Activated effector memory CD4-positive, alpha-beta T cell treated with anti-CD3 and anti-CD28 coated beads, Interleukin-2, amount 50 U/mL, for 16 hours (primary cell): ENCODE measurements at regions not wholly inside any gene's neighbourhood (a gene's known extent, or its start where the extent isn't known, plus 50 kb on each side); places are given as distances from the start of the nearest gene placed in this dataset.

ENCODE experiments used
- DNase-seq: peaks from one replicate; pipeline ENCODE4 v3.0.0-alpha.2; 2020

DNA sequence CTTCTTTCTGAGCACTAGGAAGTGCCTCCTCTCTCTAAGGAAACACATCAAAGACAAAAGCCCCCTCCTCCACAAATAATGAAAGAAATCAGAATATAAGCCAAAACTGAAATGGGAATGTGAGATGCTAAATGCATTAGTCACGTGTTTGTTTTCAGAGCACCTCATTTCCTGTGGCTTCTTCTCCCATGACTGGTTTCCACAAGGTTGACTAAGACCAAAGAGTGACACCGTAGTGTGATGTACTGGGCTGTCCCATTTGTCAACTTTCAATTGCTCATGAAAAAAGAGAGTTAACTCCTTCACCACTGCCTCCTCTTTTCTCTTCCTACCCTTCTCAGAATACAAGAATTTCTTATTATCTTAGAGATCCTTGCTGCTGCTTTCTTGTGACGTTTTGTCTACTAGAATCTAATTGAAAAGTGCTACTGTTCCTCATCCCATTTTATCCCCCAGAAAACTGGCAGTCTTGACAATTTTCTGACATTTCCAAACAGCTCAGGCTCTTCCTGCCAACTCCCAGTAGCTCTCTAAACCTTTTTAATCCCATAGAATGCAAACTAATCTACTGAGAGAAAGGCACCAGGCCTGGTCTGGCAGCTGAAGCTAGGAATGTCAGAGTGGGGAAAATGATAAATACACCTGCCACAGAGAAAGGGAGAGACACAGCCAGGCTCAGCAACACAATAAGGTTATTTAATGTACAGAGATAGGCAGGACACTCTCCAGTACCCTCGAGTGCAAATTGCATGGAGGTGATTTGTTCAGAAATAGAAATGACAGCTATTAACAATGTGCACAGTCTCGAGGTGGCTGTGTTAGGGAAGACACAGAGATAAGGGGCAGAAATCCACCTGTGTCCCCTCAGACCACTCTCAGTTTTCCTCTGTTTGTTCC, 671.7 kb upstream of the NRSN1 start:
- DNase-seq = no peak

DNA sequence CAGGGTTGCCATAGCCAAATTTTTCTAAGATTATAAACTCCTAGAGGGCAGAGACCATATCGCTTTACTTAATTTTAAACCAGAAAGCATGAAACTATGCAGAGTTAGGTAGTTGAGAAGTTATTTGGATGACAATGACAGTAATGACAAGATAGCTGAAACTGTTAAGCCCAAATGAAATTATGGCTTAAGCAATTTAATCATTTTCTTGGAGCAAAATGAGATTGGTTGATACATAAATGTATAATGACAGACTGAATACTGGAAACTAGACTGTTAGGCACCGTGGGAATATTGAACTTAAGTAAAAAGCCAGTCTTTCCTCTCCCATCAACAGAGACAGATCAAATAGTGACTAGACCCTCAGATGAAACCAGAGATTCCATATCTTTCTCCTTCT, 670.3 kb upstream of the NRSN1 start:
- no peak for DNase-seq

DNA sequence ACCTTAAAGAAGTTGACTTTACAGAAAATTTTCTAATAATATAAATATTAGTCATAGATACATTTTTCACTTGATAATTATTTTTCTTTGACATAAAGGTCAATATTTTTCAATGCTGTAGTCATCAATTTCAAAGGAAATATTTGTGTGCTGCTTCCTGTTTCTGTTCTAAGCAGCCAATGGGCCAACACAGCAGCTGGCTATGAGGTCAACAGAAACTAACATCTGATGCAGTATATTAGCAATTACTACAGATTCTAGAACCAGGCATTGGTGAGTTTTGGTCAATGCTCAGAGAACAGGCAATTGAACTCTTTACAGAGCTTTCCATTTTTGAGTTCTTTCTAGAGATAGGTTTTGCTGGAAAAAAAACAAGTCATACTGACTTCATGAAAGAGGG, 669.6 kb upstream of the NRSN1 start:
- no peak for DNase-seq

DNA sequence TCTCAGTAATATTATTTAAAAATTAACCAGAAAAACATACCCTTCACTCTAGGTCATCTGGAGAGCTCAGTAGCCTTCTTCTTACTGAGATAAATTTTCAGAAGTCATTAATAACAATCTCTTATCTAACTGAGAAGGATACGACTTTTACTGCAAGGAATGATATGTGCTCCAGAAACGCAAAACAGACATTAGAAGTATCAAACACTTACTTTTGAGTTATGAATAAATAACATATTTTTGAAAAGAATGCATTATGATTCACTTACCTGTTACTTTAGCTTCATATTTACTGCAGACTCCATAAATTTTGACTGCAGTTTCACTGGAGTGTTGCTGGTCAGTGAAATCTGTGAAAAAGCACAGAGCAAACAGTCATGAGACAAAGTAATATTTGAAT, 668.7 kb upstream of the NRSN1 start:
- DNase-seq = no peak

DNA sequence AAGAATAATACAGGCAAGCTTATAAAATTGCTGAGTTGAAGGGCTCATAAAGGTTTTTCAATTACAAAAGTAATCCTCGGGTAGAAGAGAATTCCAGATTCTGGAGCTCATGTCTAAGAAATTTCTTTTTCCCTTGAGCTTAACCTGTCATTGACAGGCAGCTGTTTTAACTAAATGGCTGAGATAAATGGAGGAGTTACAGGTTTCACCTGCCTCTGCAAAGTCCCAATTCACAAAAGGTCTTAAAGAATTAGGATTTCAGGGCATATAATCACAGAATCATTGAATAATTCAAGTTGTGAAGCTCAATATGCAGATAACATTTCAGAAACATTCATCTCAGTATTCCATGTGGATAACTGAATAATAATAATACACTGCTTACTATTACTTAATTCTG, 660.1 kb upstream of the NRSN1 start:
- no peak for DNase-seq

DNA sequence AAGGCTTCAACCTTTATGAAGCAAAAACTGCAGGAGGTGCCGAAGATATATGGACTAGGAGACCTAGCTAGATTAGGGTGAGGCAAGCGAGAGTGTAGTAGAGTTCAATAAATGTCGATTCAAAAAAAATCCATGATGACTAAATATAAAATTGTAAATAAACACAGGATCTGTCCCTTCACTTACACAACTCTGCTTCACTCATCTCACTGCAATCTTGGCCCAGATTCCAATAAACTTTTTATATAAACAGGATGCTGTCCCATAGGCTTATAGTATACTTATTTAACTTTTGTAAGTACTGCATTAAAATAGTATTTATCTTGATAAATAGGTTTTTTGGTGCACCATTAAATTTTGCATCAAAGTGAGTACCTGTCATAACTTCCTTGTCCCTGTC, 648.4 kb upstream of the NRSN1 start:
- DNase-seq = no peak

DNA sequence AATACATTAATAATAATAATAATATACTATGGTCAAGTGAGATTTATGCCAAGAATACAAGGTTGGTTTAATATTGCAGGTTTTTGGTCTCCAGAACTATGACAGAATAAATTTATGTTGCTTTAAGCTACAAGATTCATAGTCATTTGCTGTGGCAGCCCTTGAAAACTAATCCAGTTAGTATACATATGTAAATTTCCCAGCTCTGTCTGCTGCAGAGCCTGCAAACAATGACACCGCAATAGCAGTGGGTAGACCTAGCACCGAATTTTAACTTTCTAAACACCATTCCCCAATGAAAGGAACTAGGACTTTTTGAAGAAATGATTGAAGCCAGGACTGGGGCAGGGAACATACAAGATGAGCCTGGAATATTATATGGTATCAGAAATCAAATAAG, 647.7 kb upstream of the NRSN1 start:
- no peak for DNase-seq

DNA sequence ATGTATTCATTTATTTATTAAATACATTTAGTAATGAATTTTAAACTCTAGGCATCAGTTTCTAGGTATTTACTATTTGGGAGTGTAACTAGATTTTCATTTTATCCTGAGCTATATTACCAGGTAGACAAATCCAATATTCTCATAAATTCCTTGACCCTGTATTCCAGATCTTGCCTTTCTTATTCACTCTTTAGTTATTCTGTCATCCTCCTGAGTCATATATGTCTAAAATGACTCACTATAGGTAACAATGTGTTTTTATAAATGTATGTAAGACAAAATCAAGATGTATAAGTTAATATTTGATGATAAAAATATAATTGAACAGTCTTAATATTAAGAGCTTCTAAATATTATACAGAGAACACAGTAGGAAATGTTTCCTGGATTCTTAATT, 642.1 kb upstream of the NRSN1 start:
- no peak for DNase-seq

DNA sequence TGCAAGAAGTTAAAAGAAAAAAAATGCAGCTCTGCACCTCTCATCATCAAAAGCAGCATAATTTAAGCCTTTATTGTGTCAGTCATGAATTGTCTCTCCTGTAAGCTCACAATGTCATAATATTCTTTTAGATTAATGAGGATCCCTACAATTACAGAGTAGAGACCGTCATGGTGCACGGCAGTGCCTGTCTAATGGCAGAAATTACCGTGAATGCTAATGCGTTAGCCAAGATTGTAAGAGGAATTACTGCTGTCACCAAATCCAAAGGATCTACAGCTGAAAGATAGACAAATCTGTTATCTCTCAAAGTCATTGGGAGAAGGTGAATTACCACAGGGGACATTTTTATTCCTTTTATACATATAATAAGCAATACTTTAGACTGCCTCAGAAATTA, 631.6 kb upstream of the NRSN1 start:
- DNase-seq = no peak

DNA sequence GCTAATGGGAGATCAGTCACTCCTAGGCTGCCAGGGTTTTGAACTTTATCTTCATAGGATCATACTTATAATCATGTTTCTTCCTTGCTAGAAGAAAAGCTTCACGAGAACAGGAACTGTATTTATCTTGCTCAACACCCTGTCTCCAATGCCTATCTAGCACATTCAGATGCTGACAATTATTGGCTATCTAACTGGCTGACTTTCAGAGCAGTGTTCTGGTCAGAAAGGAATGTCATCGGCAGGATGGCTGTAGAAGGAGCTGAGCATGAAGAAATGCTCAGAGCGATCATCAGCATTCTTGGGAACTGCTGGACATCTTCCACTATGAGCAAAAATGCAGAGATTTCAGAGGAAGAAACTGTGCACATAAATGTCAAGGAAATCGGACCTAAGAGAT, 628.0 kb upstream of the NRSN1 start:
- no peak for DNase-seq

DNA sequence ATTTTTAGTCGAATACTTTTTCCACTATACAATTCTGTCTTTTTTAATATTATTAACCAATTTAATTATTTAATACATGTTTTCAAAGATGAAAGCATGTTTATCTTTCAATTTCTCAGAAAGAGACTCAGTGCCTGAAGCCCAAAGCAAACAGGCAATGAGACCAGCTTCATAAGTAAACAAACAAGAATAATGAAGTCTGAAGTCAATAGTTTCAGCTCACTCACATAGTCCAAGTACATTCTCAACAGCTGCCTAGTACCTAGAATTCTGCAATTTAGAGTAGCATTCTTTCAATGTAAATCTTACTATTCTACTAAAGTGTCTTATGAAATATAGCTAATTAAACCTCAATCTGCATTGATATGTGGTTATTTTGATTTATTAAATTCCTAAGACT, 626.5 kb upstream of the NRSN1 start:
- no peak for DNase-seq

DNA sequence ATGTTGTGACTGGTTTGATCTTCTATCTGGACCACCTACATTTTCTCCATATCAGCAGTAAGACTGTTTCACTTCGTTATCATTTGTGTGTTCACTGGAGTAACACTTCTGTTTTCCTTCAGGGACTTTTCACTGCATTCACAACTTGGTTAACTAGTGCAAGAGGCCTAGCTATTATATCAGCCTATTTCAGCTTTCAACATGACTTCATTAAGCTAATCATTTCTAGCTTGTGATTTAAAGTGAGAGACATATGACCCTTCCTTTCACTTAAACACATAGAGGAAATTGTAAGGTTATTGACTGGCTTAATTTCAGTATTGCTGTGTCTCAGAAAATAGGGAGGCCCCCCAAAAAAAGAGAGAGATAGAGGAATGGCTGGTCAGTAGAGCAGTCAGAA, 622.8 kb upstream of the NRSN1 start:
- DNase-seq = no peak

DNA sequence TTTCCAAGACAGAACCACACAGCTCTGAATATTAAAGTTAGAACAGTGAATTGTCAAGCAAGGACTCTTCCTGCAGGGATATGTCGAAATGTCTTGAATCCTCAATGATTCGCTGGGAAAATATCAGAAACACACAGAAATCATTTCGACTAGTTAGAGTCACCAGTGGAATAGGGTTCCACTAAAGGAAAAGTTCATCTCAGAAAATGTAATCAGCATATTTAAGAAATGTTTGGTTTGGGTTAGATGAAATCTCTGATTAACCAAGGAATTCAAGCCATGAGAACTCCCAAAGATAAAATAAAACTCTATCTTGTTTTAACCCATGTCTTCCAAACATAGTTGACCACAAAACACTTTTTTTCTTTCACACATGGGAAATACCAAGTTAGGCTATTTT, 621.0 kb upstream of the NRSN1 start:
- no peak for DNase-seq

DNA sequence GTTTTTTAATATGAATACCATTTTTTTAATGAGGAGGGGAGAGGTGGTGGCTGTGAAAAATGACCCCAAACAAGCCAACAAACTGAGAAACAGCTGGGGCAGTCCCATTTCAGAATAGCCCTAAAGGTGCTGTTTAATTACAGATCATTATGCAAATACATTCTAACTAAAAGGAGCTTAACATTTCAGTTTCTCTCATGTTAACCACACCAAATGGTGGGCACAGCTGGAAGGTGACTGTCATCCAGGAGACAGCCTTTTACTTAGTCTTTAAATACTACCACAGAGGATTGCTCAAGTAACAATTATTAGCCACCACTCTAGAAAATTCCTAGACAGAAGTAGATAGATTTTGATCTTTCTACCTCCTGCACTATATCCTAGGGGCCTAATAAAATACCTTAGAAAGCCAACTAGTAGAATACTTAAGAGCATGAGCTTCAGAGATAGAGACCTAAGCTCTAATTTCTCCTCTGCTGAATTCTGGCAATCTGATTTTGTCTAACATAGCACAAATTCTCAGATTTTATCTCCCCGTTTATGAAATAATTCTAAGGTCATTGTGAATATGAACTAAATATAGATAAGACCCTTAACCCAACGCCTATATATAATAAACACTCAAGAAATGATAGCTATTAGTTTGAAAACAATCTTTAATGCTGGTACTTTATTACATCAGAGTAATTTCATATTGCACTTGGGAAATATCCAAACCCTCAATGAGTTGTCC, 615.1 kb upstream of the NRSN1 start:
- no peak for DNase-seq

DNA sequence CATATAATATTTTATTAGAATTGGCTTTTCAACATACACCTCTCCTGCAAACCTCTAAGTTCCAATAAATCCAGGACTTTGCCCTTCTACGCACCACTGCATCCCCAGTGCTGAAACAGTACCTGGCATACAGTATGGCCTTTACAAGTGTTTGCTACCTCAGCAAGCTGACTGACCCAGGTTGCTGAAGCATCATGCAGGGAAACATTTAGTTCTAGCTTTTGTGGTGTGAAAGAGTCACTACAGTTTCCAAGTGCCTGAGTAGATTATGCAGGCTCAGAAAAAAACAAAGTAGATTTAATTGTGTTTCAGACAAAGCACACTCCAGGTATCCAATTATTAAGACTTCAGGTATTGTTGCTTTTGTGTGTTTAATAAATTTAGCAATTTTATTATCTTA, 614.2 kb upstream of the NRSN1 start:
- no peak for DNase-seq

DNA sequence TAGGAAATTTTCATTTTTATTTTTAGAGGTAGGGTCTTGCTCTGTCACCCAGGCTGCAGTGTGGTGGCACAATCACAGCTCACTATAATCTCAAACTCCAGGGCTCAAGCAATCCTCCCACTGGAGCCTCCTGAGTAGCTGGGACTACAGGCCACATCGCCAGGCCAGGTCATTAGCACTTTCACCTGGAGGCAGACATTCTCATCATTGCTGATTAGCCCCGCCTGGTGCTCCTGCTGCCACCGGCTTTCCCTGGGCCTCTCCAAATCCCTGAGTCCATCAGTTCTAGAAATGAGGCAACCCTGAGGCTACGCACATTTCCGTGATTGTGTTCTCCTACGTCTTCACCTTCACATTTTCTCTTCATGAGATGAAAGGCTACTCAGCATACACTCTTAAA, 607.7 kb upstream of the NRSN1 start:
- no peak for DNase-seq

DNA sequence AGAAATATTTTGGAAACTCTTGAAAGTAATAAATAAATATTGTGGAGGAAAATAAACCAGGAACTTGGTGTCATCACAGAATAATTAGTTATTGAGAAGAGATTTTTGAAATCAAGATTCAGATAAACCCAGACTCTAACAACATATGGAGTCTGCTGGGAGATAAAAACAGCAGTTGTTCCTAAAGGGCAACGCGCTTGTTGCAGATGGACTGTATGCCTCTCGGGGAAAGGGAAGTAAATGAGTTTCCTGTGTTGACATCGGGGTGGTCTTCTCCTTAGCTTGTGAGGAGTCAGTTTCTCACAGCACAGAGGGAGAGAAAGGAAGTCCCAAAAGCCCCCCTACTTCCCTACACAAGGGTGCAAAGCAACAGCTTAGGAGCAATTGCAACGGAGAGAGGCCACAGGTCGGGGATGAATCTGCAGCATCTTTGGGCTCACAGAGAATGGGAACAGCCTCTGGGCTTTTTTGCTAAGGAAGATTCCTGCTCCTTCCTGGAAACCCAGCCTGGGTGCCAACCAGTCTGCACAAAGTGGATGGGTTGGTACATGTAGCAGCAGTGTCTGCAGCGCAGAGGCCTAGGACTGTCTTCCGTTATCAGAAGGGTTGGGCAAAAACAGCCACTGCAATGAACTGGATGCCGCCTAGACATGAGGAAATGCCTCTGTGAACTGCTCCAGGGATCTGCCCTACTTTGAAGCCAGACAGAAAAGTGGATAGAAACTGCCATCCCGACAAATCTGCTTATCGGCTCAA, 603.0 kb upstream of the NRSN1 start:
- DNase-seq = no peak

DNA sequence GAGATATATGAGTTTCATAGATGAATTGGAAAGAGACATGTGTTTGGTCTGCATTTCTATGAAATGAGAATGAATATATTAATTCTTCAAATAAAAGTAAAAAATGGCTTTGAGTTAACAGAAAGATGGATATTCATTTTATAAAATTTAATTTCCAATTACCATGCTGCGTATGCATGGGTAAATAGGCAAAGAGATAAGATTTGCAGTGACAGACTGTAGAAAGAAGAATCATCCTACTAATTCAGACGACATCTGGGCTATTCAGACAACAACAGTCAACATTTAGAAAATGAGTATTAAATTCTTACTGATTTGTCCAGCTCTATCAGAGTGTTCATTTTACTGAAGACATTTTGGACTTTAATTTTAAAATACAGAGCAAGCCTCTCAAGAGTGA, 602.2 kb upstream of the NRSN1 start:
- no peak for DNase-seq

DNA sequence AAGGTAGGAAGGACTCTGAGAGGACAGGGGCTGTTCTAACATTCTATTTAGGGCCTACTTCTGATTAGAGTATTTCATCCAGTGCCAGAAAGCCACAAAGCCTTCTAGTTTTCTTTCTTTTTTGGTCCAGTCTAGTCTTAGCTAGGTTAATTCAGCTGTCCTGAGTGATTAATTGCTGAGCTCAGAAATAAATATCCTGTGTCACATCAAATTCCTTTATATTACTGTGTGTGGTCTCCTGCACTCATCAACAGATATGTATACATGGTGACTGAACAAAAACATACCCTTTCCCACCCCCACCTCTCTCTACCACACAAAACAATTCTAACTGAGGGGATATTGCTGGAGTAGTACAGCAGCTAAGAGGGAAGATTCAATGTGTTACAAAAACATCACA, 601.5 kb upstream of the NRSN1 start:
- DNase-seq = no peak

DNA sequence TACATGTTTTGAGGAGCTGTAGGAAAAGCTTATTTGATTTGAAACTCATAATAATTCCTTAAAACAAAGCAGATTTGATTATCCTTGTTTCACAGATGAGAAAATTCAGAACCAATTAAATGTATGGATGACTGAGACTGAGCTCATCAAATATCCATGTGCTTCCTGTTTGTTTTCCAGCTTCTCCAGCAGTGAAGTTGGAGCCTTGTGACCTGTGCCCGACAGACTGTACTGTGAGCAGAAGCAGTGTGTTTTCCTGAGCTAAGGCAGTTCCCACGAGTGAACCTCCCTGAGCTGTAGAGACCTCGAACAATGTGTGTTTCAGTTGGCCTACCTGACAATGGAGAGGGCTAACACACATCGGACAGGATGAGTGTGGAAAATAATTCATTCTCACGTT, 599.5 kb upstream of the NRSN1 start:
- no peak for DNase-seq

DNA sequence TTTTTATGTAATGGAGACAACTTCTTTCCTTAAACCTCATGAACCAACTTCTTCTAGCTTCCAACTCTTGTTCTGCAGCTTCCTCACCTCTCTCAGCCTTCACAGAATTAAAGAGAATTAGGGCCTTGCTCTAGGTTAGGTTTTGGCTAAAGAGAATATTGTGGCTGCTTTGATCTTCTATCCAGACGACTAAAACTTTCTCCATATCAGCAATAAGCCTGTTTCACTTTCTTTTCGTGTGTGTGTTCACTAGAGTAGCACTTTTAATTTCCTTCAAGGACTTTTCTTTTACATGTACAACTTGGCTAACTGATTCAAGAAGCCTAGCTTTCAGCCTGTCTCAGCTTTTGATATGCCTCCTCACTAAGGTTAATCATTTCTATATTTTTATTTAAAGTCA, 596.1 kb upstream of the NRSN1 start:
- DNase-seq = no peak

DNA sequence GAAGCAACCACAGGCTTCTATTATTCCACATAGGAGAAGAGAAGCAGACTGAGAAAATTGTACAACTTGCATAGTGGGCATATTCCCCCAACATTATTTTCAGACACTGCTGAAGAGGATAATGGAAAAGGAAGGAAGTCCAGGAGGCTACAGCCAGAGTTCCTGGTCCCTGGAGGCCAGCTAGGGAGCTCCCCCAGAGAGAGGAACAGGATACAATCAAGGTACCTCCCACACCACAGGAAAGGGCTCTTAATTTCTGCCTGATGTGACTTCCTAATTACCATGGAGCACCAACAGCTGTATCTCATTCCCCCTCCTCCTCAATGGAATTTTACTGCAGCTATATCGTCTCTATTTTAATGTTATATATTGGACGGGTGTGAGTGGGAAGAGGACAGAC, 594.3 kb upstream of the NRSN1 start:
- no peak for DNase-seq

DNA sequence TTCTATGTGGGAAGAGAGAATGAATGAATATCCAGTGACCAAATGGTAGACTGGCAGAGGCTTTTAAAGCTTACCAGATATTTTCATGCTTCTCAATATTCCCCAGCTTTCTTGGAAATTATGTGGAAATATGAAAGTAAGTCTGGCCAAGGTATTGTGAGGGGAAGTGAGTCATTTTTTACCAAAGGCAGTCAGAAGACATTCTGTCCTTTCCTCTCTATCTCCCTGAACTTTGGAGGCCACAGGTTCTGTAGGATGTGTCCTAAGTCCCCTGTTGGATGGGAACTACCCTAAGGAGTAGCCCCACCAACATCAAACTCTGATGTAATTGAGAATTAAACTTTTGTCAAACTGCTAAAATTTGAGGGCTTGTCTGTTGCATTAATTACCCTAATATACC, 593.8 kb upstream of the NRSN1 start:
- no peak for DNase-seq

DNA sequence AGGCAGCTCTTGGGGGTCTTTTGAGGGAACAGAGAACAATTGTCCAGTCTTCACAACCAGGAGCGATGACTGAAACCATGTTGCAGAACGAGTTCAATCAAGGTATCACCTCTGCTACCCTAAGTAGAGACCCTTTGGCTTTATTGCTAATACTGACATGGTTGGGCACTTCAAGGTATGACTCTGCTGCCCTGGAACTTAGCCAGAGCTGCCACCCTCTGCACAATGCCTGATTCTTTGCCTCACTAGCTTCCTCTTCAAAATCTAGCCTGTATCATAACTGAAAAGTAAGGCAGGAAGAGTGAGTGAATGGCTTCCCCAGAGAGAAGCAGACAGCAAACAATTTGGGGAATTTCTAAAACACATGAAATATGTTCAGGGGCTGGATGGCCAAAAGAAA, 592.7 kb upstream of the NRSN1 start:
- no peak for DNase-seq
